Left ventricle myocardium inferior (tissue), 1 donor: ENCODE measurements at regions not wholly inside any gene's neighbourhood (a gene's known extent, or its start where the extent isn't known, plus 50 kb on each side); places are given as distances from the start of the nearest gene placed in this dataset.

Experiments used
- DNase-seq: peaks from one replicate; pipeline ENCODE4 v3.0.0-alpha.2; 2020
- H3K27ac ChIP-seq: fragments of 200-600 bp; replicated peaks from 2 replicates; pipeline ENCODE4 v1.8.0; 2021
- H3K27me3 ChIP-seq: fragments of 200-600 bp; 2 replicates; pipeline ENCODE4 v1.8.0; 2021; ENCODE audit warnings: low read depth
- H3K36me3 ChIP-seq: fragments of 200-600 bp; 2 replicates; pipeline ENCODE4 v1.8.0; 2021
- H3K4me1 ChIP-seq: fragments of 200-600 bp; 2 replicates; pipeline ENCODE4 v1.8.0; 2021
- H3K4me3 ChIP-seq: fragments of 200-600 bp; 2 replicates; pipeline ENCODE4 v1.8.0; 2021; ENCODE audit warnings: mild to moderate bottlenecking, moderate library complexity
- H3K9me3 ChIP-seq: fragments of 200-600 bp; replicated peaks from 2 replicates; pipeline ENCODE4 v1.8.0; 2021
- intact Hi-C: fragments of 100-400 bp; cut with micrococcal nuclease; formaldehyde crosslinking; loops from one replicate; pipeline ENCODE4 v1.11.0; 2022
- TF ChIP-seq, protein P1 (sequence below): fragments of 200-600 bp; IDR thresholded peaks from 2 replicates; pipeline ENCODE4 v1.8.0; 2021; ENCODE audit warnings: antibody characterized with exemption, mild to moderate bottlenecking, borderline replicate concordance
- donor health status: DM: no; HTN: yes; CAD: no; lungs with severe emphysema.

DNA sequence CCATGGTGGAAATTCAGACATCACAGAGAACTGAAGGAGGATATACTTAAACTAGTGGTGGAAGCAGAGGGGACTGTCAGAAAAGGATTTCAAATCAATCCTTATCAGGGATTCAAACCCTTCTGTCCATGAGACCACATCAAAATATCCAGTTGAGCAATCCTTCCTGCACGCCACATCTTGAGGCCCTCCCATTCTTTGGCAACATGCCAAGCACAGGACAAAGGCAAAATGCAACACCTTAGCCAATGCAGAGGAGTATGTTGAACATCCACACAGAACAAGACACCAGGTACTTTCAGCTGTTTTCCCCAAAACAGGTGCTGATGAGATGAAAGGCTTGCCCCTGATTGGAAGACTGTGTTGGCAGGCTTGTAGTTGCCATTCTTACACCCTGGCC lies 81.8 kb upstream of the PLXNA2 start:
- Histone ChIP-seq H3K27ac (no peak overlapping the region), H3K36me3 (no peaks in the 10 kb centered on the region), H3K4me3 (no peak overlapping the region), H3K9me3 (no peaks in the 10 kb centered on the region), H3K27me3 (peaks cover 12% of the 10 kb centered on the region), H3K4me1 (no peaks in the 10 kb centered on the region)
- intact Hi-C loops = no loop called here
- TF ChIP-seq, protein P1, sequence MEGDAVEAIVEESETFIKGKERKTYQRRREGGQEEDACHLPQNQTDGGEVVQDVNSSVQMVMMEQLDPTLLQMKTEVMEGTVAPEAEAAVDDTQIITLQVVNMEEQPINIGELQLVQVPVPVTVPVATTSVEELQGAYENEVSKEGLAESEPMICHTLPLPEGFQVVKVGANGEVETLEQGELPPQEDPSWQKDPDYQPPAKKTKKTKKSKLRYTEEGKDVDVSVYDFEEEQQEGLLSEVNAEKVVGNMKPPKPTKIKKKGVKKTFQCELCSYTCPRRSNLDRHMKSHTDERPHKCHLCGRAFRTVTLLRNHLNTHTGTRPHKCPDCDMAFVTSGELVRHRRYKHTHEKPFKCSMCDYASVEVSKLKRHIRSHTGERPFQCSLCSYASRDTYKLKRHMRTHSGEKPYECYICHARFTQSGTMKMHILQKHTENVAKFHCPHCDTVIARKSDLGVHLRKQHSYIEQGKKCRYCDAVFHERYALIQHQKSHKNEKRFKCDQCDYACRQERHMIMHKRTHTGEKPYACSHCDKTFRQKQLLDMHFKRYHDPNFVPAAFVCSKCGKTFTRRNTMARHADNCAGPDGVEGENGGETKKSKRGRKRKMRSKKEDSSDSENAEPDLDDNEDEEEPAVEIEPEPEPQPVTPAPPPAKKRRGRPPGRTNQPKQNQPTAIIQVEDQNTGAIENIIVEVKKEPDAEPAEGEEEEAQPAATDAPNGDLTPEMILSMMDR = no peak
- DNase-seq = no peak

DNA sequence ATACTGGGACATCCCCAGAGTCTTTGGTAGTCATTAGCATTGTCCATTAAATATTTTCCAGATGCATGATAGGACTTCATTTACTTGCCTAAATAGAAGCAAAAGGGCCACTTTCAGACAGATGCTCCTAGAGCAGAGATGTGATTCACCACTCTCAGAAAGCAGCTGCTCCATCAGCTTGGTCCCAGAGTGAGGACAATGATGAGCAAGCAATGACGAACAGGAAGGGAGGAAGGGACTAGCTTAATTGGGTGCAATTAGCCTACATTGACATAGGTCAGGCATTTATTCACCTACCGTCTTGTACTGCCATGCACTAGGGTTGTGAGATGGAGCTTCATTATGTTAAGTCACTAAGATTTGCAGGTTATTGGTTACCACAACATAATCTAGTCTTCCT lies 85.1 kb upstream of the PLXNA2 start:
- Histone ChIP-seq H3K4me3 (no peak overlapping the region), H3K36me3 (no peaks in the 10 kb centered on the region), H3K27me3 (peaks cover 24% of the 10 kb centered on the region), H3K9me3 (no peaks in the 10 kb centered on the region), H3K27ac (no peak overlapping the region), H3K4me1 (no peaks in the 10 kb centered on the region)
- TF ChIP-seq, protein P1 = no peak
- intact Hi-C loops = no loop called here
- DNase-seq = no peak

GRCh38 chr1:208332036-208332773 lies 88.0 kb upstream of the PLXNA2 start:
- Histone ChIP-seq H3K27me3 (peaks cover 29% of the 10 kb centered on the region), H3K9me3 (no peaks in the 10 kb centered on the region), H3K27ac (no peak overlapping the region), H3K4me1 (no peaks in the 10 kb centered on the region), H3K4me3 (no peak overlapping the region), H3K36me3 (no peaks in the 10 kb centered on the region)
- intact Hi-C loops = no loop called here
- DNase-seq = no peak
- TF ChIP-seq, protein P1 = no peak

DNA sequence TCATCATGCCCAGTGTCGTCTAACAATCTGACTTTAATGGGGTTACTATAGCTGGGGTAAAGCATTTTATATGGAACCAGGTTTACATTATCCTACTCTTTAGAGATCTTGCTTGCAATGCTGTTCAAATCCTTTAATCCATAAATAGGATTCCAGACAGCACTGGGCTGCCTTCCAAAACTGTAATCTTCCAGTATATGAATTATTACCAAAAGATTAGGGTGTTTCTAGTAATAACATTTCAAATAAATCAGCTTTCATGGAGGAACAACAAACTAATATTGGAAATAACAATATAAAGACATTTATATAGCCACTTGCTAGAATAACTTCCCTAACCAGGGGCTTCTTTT lies 88.6 kb upstream of the PLXNA2 start:
- H3K36me3 ChIP-seq = no peaks in the 10 kb centered on the region
- H3K4me3 ChIP-seq = no peak overlapping the region
- peaks cover 33% of the 10 kb centered on the region for H3K27me3 ChIP-seq
- H3K9me3 ChIP-seq = no peaks in the 10 kb centered on the region
- intact Hi-C loops = no loop called here
- no peaks in the 10 kb centered on the region for H3K4me1 ChIP-seq
- TF ChIP-seq, protein P1 = no peak
- no peak overlapping the region for H3K27ac ChIP-seq
- DNase-seq = no peak

- DNase-seq = no peak
- TF ChIP-seq, protein P1 = no peak
- intact Hi-C loops = no loop called here
These were observed 89.5 kb upstream of the PLXNA2 start for GRCh38 chr1:208333676-208334075.

More at GRCh38 chr1:208333676-208334075, 89.5 kb upstream of the PLXNA2 start:
- Histone ChIP-seq H3K9me3 (no peaks in the 10 kb centered on the region), H3K36me3 (no peaks in the 10 kb centered on the region), H3K4me1 (no peaks in the 10 kb centered on the region), H3K27me3 (peaks cover 35% of the 10 kb centered on the region), H3K4me3 (no peak overlapping the region), H3K27ac (no peak overlapping the region)
